ENCODE measurements at regions not wholly inside any gene's neighbourhood (a gene's known extent, or its start where the extent isn't known, plus 50 kb on each side); places are given as distances from the start of the nearest gene placed in this dataset.
"Not testable (repeated sequence)": the region's sequence is repeated elsewhere in the genome, so short reads cannot be mapped to it uniquely, and the experiment has no call there.

GRCh38 chr7:79952399-79952798 is 182.2 kb upstream of the GNAI1 start:
- FAIRE-seq, result no peak

GRCh38 chr7:79951415-79951814 is 183.2 kb upstream of the GNAI1 start:
- FAIRE-seq, result no peak

GRCh38 chr7:79949778-79950177 is 184.9 kb upstream of the GNAI1 start:
- FAIRE-seq, result no peak

GRCh38 chr7:79936281-79936983 is 198.2 kb upstream of the GNAI1 start:
- FAIRE-seq, result no peak

- FAIRE-seq, result no peak
These were observed 199.9 kb upstream of the GNAI1 start for GRCh38 chr7:79934727-79935126.

- FAIRE-seq, result no peak
These were observed 201.5 kb upstream of the GNAI1 start for GRCh38 chr7:79933144-79933543.

GRCh38 chr7:79930604-79931003 is 204.0 kb upstream of the GNAI1 start:
- FAIRE-seq, result no peak

GRCh38 chr7:79927116-79927515 is 207.5 kb upstream of the GNAI1 start:
- no peak for FAIRE-seq

GRCh38 chr7:79923953-79924352 is 210.7 kb upstream of the GNAI1 start:
- no peak for FAIRE-seq

GRCh38 chr7:79922894-79923293 is 211.7 kb upstream of the GNAI1 start:
- FAIRE-seq, result no peak

- FAIRE-seq, result no peak
These were observed 212.7 kb upstream of the GNAI1 start for GRCh38 chr7:79921976-79922375.

GRCh38 chr7:79918632-79919031 is 216.0 kb upstream of the GNAI1 start:
- FAIRE-seq, result not testable (repeated sequence)

GRCh38 chr7:79915346-79915745 is 219.3 kb upstream of the GNAI1 start:
- not testable (repeated sequence) for FAIRE-seq

GRCh38 chr7:79912213-79912633 is 222.4 kb upstream of the GNAI1 start:
- FAIRE-seq, result no peak

GRCh38 chr7:79911420-79911819 is 223.2 kb upstream of the GNAI1 start:
- no peak for FAIRE-seq

- no peak for FAIRE-seq
These were observed 225.5 kb upstream of the GNAI1 start for GRCh38 chr7:79909176-79909575.

GRCh38 chr7:79897166-79897565 is 237.5 kb upstream of the GNAI1 start:
- FAIRE-seq, result no peak

GRCh38 chr7:79893991-79894390 is 240.6 kb upstream of the GNAI1 start:
- no peak for FAIRE-seq

GRCh38 chr7:79882922-79883321 is 251.7 kb upstream of the GNAI1 start:
- no peak for FAIRE-seq

- FAIRE-seq, result no peak
These were observed 254.3 kb upstream of the GNAI1 start for GRCh38 chr7:79880312-79880711.

- no peak for FAIRE-seq
These were observed 256.7 kb upstream of the GNAI1 start for GRCh38 chr7:79877874-79878465.

- no peak for FAIRE-seq
These were observed 257.8 kb upstream of the GNAI1 start for GRCh38 chr7:79876848-79877252.

- FAIRE-seq, result no peak
These were observed 259.8 kb upstream of the GNAI1 start for GRCh38 chr7:79874797-79875196.

- no peak for FAIRE-seq
These were observed 262.5 kb upstream of the GNAI1 start for GRCh38 chr7:79872176-79872575.

- FAIRE-seq, result no peak
These were observed 266.6 kb upstream of the GNAI1 start for GRCh38 chr7:79868010-79868409.

Measured in A204.1 (cell line).